ENCODE measurements at regions not wholly inside any gene's neighbourhood (a gene's known extent, or its start where the extent isn't known, plus 50 kb on each side); places are given as distances from the start of the nearest gene placed in this dataset.

- no peak overlapping the region for H3K4me2 ChIP-seq (ENCODE audit: low read depth, low read length, poor library complexity, severe bottlenecking)
- no peak overlapping the region for H2AFZ ChIP-seq (ENCODE audit: low read length)
- H3K9me3 ChIP-seq (ENCODE audit: insufficient read depth, low read depth, low read length) = 0 out of 2 replicates have a peak, but pooled peaks cover 4% of the 10 kb centered on the region
- no peaks in the 10 kb centered on the region for H3K9me2 ChIP-seq (replicated peaks; ENCODE audit: low read depth, low read length)
- H3K79me2 ChIP-seq (ENCODE audit: insufficient read depth, low read length) = no peaks in the 10 kb centered on the region
- TF ChIP-seq CTCF (conservative IDR thresholded peaks at IDR 0.05; ENCODE audit: low read length) = no peak
- H3K4me1 ChIP-seq (ENCODE audit: insufficient read depth, low read length, poor library complexity, severe bottlenecking) = no peaks in the 10 kb centered on the region
- no peak overlapping the region for H3K9ac ChIP-seq (ENCODE audit: low read depth, low read length, poor library complexity, severe bottlenecking)
- H3K4me3 ChIP-seq (ENCODE audit: low read length, poor library complexity, severe bottlenecking) = no peak overlapping the region
- H4K20me1 ChIP-seq (ENCODE audit: insufficient read depth, low read length, poor library complexity, severe bottlenecking) = no peaks in the 10 kb centered on the region
- H3K36me3 ChIP-seq (ENCODE audit: insufficient read depth, low read length) = no peaks in the 10 kb centered on the region
- H3F3A ChIP-seq (ENCODE audit: low read depth) = no peaks in the 10 kb centered on the region
- H3K27me3 ChIP-seq (ENCODE audit: insufficient read depth, low read length, poor library complexity, severe bottlenecking) = no peaks in the 10 kb centered on the region
These were observed 201.4 kb downstream of the FZD1 start for GRCh38 chr7:91465595-91466061.

GRCh38 chr7:91468256-91468655, 204.0 kb downstream of the FZD1 start:
- no peak for TF ChIP-seq CTCF (conservative IDR thresholded peaks at IDR 0.05; ENCODE audit: low read length)
- no peak for TF ChIP-seq EZH2phosphoT487 (IDR thresholded peaks at IDR 0.05; ENCODE audit: borderline replicate concordance)
- no peaks in the 10 kb centered on the region for H3K9me2 ChIP-seq (replicated peaks; ENCODE audit: low read depth, low read length)

GRCh38 chr7:91473619-91474018, 209.4 kb downstream of the FZD1 start:
- H2AFZ ChIP-seq (ENCODE audit: low read length) = no peak overlapping the region
- no peaks in the 10 kb centered on the region for H3K9me3 ChIP-seq (ENCODE audit: insufficient read depth, low read depth, low read length)
- H3K36me3 ChIP-seq (ENCODE audit: insufficient read depth, low read length) = no peaks in the 10 kb centered on the region
- H4K20me1 ChIP-seq (ENCODE audit: insufficient read depth, low read length, poor library complexity, severe bottlenecking) = no peaks in the 10 kb centered on the region
- no peaks in the 10 kb centered on the region for H3K4me1 ChIP-seq (ENCODE audit: insufficient read depth, low read length, poor library complexity, severe bottlenecking)
- no peaks in the 10 kb centered on the region for H3K79me2 ChIP-seq (ENCODE audit: insufficient read depth, low read length)
- H3K9me2 ChIP-seq (replicated peaks; ENCODE audit: low read depth, low read length) = no peaks in the 10 kb centered on the region
- TF ChIP-seq CTCF (conservative IDR thresholded peaks at IDR 0.05; ENCODE audit: low read length) (no peak), EZH2phosphoT487 (IDR thresholded peaks at IDR 0.05; ENCODE audit: borderline replicate concordance) (no peak)
- no peak overlapping the region for H3K4me3 ChIP-seq (ENCODE audit: low read length, poor library complexity, severe bottlenecking)
- H3K4me2 ChIP-seq (ENCODE audit: low read depth, low read length, poor library complexity, severe bottlenecking) = no peak overlapping the region
- no peaks in the 10 kb centered on the region for H3K27me3 ChIP-seq (ENCODE audit: insufficient read depth, low read length, poor library complexity, severe bottlenecking)
- H3K9ac ChIP-seq (ENCODE audit: low read depth, low read length, poor library complexity, severe bottlenecking) = no peak overlapping the region
- H3F3A ChIP-seq (ENCODE audit: low read depth) = no peaks in the 10 kb centered on the region

More at GRCh38 chr7:91468256-91468655, 204.0 kb downstream of the FZD1 start:
- Histone ChIP-seq H3K27me3 (ENCODE audit: insufficient read depth, low read length, poor library complexity, severe bottlenecking) (no peaks in the 10 kb centered on the region), H3K9ac (ENCODE audit: low read depth, low read length, poor library complexity, severe bottlenecking) (no peak overlapping the region), H3K4me1 (ENCODE audit: insufficient read depth, low read length, poor library complexity, severe bottlenecking) (no peaks in the 10 kb centered on the region), H3F3A (ENCODE audit: low read depth) (no peaks in the 10 kb centered on the region), H4K20me1 (ENCODE audit: insufficient read depth, low read length, poor library complexity, severe bottlenecking) (no peaks in the 10 kb centered on the region), H3K36me3 (ENCODE audit: insufficient read depth, low read length) (no peaks in the 10 kb centered on the region), H2AFZ (ENCODE audit: low read length) (no peak overlapping the region), H3K79me2 (ENCODE audit: insufficient read depth, low read length) (no peaks in the 10 kb centered on the region), H3K4me3 (ENCODE audit: low read length, poor library complexity, severe bottlenecking) (no peak overlapping the region), H3K4me2 (ENCODE audit: low read depth, low read length, poor library complexity, severe bottlenecking) (no peak overlapping the region), H3K9me3 (ENCODE audit: insufficient read depth, low read depth, low read length) (0 out of 2 replicates have a peak, but pooled peaks cover 4% of the 10 kb centered on the region)
